GM04503 (cell line): ENCODE measurements at regions not wholly inside any gene's neighbourhood (a gene's known extent, or its start where the extent isn't known, plus 50 kb on each side); places are given as distances from the start of the nearest gene placed in this dataset.
"Not testable (repeated sequence)": the region's sequence is repeated elsewhere in the genome, so short reads cannot be mapped to it uniquely, and the experiment has no call there.

Experiments used
- DNase-seq: peaks from one replicate; pipeline ENCODE4 v3.0.0-alpha.2; 2012; ENCODE audit warnings: low read depth

GRCh38 chr11:134498326-134499139 is 86.5 kb upstream of the B3GAT1 start:
- no peak for DNase-seq

- DNase-seq, result no peak
Observed at GRCh38 chr11:134497586-134497985, 85.5 kb upstream of the B3GAT1 start.

- DNase-seq, result not testable (repeated sequence)
Observed at GRCh38 chr11:134496058-134496457, 84.0 kb upstream of the B3GAT1 start.

- not testable (repeated sequence) for DNase-seq
Observed at GRCh38 chr11:134494395-134494794, 82.4 kb upstream of the B3GAT1 start.

- not testable (repeated sequence) for DNase-seq
Observed at GRCh38 chr11:134492411-134492810, 80.4 kb upstream of the B3GAT1 start.

- DNase-seq, result no peak
Observed at GRCh38 chr11:134489728-134490127, 77.7 kb upstream of the B3GAT1 start.

- DNase-seq, result no peak
Observed at GRCh38 chr11:134488913-134489312, 76.9 kb upstream of the B3GAT1 start.

- no peak for DNase-seq
Observed at GRCh38 chr11:134488512-134488911, 76.5 kb upstream of the B3GAT1 start.

- no peak for DNase-seq
Observed at GRCh38 chr11:134487696-134488095, 75.7 kb upstream of the B3GAT1 start.

GRCh38 chr11:134486704-134487103 is 74.7 kb upstream of the B3GAT1 start:
- DNase-seq, result no peak

GRCh38 chr11:134486106-134486505 is 74.1 kb upstream of the B3GAT1 start:
- DNase-seq, result no peak

GRCh38 chr11:134485316-134485715 is 73.3 kb upstream of the B3GAT1 start:
- no peak for DNase-seq

- no peak for DNase-seq
Observed at GRCh38 chr11:134483857-134484256, 71.8 kb upstream of the B3GAT1 start.

GRCh38 chr11:134483291-134483690 is 71.2 kb upstream of the B3GAT1 start:
- no peak for DNase-seq

- DNase-seq, result no peak
Observed at GRCh38 chr11:134482865-134483264, 70.8 kb upstream of the B3GAT1 start.

- no peak for DNase-seq
Observed at GRCh38 chr11:134481933-134482527, 70.0 kb upstream of the B3GAT1 start.

- no peak for DNase-seq
Observed at GRCh38 chr11:134481135-134481534, 69.1 kb upstream of the B3GAT1 start.

- DNase-seq, result no peak
Observed at GRCh38 chr11:134480136-134480712, 68.2 kb upstream of the B3GAT1 start.

- DNase-seq, result no peak
Observed at GRCh38 chr11:134479206-134480135, 67.4 kb upstream of the B3GAT1 start.

GRCh38 chr11:134478611-134479010 is 66.6 kb upstream of the B3GAT1 start:
- no peak for DNase-seq

GRCh38 chr11:134478176-134478575 is 66.1 kb upstream of the B3GAT1 start:
- no peak for DNase-seq

- no peak for DNase-seq
Observed at GRCh38 chr11:134477486-134477885, 65.4 kb upstream of the B3GAT1 start.
